Central memory CD8-positive, alpha-beta T cell (primary cell): ENCODE measurements at regions not wholly inside any gene's neighbourhood (a gene's known extent, or its start where the extent isn't known, plus 50 kb on each side); places are given as distances from the start of the nearest gene placed in this dataset.

ENCODE experiments used
- ATAC-seq: fragments of 150-1000 bp; cut with Tn5 transposase; replicated peaks from 2 replicates; pipeline ENCODE4 v1.10.0; 2022; ENCODE audit warnings: mild to moderate bottlenecking, moderate FRiP score, moderate number of reproducible peaks; ENCODE audit not compliant: poor library complexity, severe bottlenecking; ENCODE audit errors: extremely low read depth
- DNase-seq, 2 donors: peaks; one replicate each; pipeline ENCODE4 v3.0.0; 2021; ENCODE audit warnings: low spot score in 2 of 2
- H3K27ac Mint-ChIP-seq: one replicate; pipeline ENCODE4 v1.8.0; 2022; ENCODE audit warnings: low read depth, mild to moderate bottlenecking, moderate library complexity, mixed read lengths
- H3K27me3 Mint-ChIP-seq: one replicate; pipeline ENCODE4 v1.8.0; 2022; ENCODE audit warnings: mixed read lengths
- H3K36me3 Mint-ChIP-seq: one replicate; pipeline ENCODE4 v1.8.0; 2022; ENCODE audit warnings: mild to moderate bottlenecking, moderate library complexity, mixed read lengths; ENCODE audit not compliant: insufficient read depth
- H3K4me1 Mint-ChIP-seq: one replicate; pipeline ENCODE4 v1.8.0; 2022; ENCODE audit warnings: mixed read lengths
- H3K4me3 Mint-ChIP-seq: one replicate; pipeline ENCODE4 v1.8.0; 2022; ENCODE audit warnings: mild to moderate bottlenecking, moderate library complexity, mixed read lengths
- H3K9me3 Mint-ChIP-seq: one replicate; pipeline ENCODE4 v1.8.0; 2022; ENCODE audit warnings: mixed read lengths

DNA sequence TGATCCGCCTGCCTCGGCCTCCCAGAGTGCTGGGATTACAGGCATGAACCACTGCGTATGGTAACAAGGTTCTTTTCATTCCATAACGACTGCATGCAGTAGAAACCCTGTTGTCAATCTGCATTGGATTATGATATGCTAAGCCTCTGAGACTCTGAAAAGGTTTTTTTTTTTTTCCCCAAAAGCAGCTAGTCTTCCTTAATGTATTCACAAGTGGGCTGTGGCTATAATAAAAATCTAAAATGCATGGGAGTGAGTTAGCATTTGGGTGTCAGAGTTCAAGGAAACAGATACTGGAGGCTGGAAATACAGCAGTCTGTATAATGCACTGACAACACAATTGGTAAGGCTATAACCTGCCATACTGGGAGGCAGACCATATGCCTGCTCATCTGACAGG is 218.1 kb downstream of the NSUN3 start:
- no peaks in the 10 kb centered on the region for H3K36me3 Mint-ChIP-seq
- no peak overlapping the region for H3K27ac Mint-ChIP-seq
- no peaks in the 10 kb centered on the region for H3K4me1 Mint-ChIP-seq
- no peaks in the 10 kb centered on the region for H3K9me3 Mint-ChIP-seq
- ATAC-seq (no peak), DNase-seq (no peak)
- no peaks in the 10 kb centered on the region for H3K27me3 Mint-ChIP-seq
- no peak overlapping the region for H3K4me3 Mint-ChIP-seq

DNA sequence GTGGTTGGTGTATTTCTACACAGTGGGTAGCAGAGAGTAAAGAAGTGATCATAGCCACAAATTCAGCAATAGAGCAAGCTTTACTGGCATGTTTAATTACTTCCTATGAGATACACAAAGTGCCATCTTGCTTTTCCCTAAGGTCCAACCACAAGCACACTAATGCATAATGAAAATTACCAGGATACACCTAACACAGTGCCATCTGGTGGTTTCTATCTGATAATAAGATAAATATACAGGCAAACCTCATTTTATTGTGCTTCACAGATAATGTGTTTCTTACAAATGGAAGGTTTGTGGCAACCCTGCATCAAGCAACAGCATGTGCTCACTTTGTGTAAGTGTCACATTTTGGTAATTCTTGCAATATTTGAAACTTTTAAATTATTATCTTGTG is 223.0 kb downstream of the NSUN3 start:
- Mint-ChIP-seq H3K27me3 (no peaks in the 10 kb centered on the region), H3K4me1 (no peaks in the 10 kb centered on the region), H3K27ac (no peak overlapping the region), H3K9me3 (no peaks in the 10 kb centered on the region), H3K4me3 (no peak overlapping the region), H3K36me3 (no peaks in the 10 kb centered on the region)
- DNase-seq (no peak), ATAC-seq (no peak)

- Mint-ChIP-seq H3K4me1 (no peaks in the 10 kb centered on the region), H3K9me3 (peaks cover 4% of the 10 kb centered on the region)
Measured at GRCh38 chr3:94291686-94292085, 228.8 kb downstream of the NSUN3 start.

GRCh38 chr3:94292151-94292550 is 229.3 kb downstream of the NSUN3 start:
- no peak overlapping the region for H3K4me3 Mint-ChIP-seq

More at GRCh38 chr3:94291686-94292085, 228.8 kb downstream of the NSUN3 start:
- Mint-ChIP-seq H3K27me3 (no peaks in the 10 kb centered on the region), H3K27ac (no peak overlapping the region), H3K4me3 (no peak overlapping the region), H3K36me3 (no peaks in the 10 kb centered on the region)
- ATAC-seq (no peak), DNase-seq (no peak)

DNA sequence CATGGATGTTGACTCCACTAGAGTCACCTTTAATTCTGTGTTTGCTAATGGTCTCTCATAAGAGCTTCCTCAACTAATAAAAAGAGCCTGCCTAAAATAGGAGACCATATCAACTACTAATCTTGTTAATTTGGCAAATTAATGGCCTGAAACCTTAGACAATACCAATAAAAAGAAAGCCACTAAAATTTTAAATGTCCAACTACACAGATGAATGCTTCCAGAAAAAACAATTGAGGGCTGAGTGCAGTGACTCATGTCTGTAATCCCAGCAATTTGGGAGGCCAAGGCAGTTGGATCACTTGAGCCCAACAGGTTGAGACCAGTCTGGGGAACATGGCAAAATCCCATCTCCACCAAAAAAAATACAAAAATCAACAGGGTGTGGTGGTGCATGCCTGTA is 230.9 kb downstream of the NSUN3 start:
- Mint-ChIP-seq H3K4me3 (no peak overlapping the region), H3K27ac (no peak overlapping the region), H3K4me1 (no peaks in the 10 kb centered on the region), H3K27me3 (no peaks in the 10 kb centered on the region), H3K9me3 (peaks cover 7% of the 10 kb centered on the region), H3K36me3 (no peaks in the 10 kb centered on the region)
- ATAC-seq (no peak), DNase-seq (no peak)

More at GRCh38 chr3:94292151-94292550, 229.3 kb downstream of the NSUN3 start:
- Mint-ChIP-seq H3K9me3 (peaks cover 7% of the 10 kb centered on the region), H3K27ac (no peak overlapping the region), H3K4me1 (no peaks in the 10 kb centered on the region), H3K36me3 (no peaks in the 10 kb centered on the region), H3K27me3 (no peaks in the 10 kb centered on the region)
- DNase-seq (no peak), ATAC-seq (no peak)

DNA sequence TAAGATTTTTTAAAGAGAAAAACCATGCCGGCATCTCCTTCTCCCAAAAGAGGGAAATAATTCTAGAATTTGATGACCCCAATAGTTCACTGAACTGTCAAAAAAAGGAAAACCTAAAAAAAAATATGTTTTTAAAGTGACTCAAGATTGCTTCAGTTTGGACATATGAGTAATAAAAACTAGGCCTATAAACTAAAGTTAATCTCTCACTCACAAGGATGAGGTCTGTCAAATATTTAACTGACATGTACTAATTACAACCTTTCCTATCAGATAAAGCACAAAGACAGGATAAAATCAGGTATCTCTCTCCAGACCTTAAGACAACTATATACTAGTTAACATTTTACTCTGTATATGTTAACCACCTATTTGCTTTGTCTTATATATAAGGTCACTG is 231.9 kb downstream of the NSUN3 start:
- H3K36me3 Mint-ChIP-seq: no peaks in the 10 kb centered on the region
- no peak for ATAC-seq

GRCh38 chr3:94299716-94300115 is 236.9 kb downstream of the NSUN3 start:
- no peak for DNase-seq

More for the DNA sequence above, 231.9 kb downstream of the NSUN3 start:
- no peaks in the 10 kb centered on the region for H3K4me1 Mint-ChIP-seq
- H3K27ac Mint-ChIP-seq: no peak overlapping the region
- no peak for DNase-seq
- no peaks in the 10 kb centered on the region for H3K27me3 Mint-ChIP-seq
- H3K4me3 Mint-ChIP-seq: no peak overlapping the region
- H3K9me3 Mint-ChIP-seq: peaks cover 7% of the 10 kb centered on the region

GRCh38 chr3:94301366-94301765 is 238.5 kb downstream of the NSUN3 start:
- Mint-ChIP-seq H3K27me3 (no peaks in the 10 kb centered on the region), H3K9me3 (peaks cover 6% of the 10 kb centered on the region), H3K27ac (no peak overlapping the region), H3K4me3 (no peak overlapping the region), H3K36me3 (no peaks in the 10 kb centered on the region), H3K4me1 (no peaks in the 10 kb centered on the region)
- no peak for DNase-seq
- ATAC-seq: no peak

More at GRCh38 chr3:94299716-94300115, 236.9 kb downstream of the NSUN3 start:
- peaks cover 7% of the 10 kb centered on the region for H3K9me3 Mint-ChIP-seq
- H3K4me3 Mint-ChIP-seq: no peak overlapping the region
- no peak overlapping the region for H3K27ac Mint-ChIP-seq
- ATAC-seq: no peak
- no peaks in the 10 kb centered on the region for H3K36me3 Mint-ChIP-seq
- H3K27me3 Mint-ChIP-seq: no peaks in the 10 kb centered on the region
- no peaks in the 10 kb centered on the region for H3K4me1 Mint-ChIP-seq

DNA sequence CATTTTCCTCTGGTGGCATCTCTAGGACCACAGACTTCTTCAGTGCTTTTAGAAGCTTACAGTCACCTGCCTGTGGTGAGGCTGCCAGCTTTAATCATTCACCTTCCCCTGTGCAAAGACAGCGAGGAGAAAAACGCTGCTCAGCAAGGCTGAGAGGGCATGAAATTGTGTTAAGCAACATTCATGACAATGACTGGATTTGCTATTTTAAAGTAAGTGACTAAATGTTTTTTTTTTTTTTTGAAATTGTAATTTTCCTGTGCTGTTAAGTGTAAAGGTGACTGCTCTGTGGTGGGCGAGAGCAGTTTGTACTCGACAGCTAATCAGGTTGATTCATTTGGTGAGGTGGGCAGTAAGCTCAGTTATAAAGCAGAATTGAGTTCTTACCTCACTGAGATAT is 240.4 kb downstream of the NSUN3 start:
- Mint-ChIP-seq H3K27me3 (no peaks in the 10 kb centered on the region), H3K36me3 (no peaks in the 10 kb centered on the region), H3K4me1 (no peaks in the 10 kb centered on the region), H3K27ac (no peak overlapping the region), H3K9me3 (no peaks in the 10 kb centered on the region), H3K4me3 (no peak overlapping the region)
- DNase-seq (no peak), ATAC-seq (no peak)

DNA sequence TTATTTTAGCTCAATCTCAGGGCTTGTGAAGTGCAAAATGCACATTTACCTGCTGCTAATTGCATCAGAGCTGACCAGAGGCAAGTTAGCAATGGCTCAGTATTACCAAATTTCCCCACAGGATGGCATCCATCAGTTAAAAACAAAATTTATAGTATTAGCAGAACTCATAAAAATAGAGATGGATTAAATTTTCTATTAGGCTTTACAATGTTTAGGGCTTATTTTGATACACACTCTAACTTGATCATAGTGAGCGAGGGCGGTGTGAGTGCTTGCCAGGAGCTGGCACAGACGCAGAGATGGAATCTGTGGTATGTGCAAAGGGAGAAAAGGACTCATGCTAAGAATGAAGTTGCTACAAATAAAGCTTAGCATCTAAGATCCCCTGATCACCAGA is 241.0 kb downstream of the NSUN3 start:
- H3K27ac Mint-ChIP-seq: no peak overlapping the region
- ATAC-seq: no peak

GRCh38 chr3:94304954-94305353 is 242.1 kb downstream of the NSUN3 start:
- Mint-ChIP-seq H3K27ac (no peak overlapping the region), H3K4me3 (no peak overlapping the region), H3K27me3 (no peaks in the 10 kb centered on the region), H3K36me3 (no peaks in the 10 kb centered on the region), H3K9me3 (no peaks in the 10 kb centered on the region), H3K4me1 (no peaks in the 10 kb centered on the region)
- DNase-seq (no peak), ATAC-seq (no peak)

More for the DNA sequence above, 241.0 kb downstream of the NSUN3 start:
- Mint-ChIP-seq H3K27me3 (no peaks in the 10 kb centered on the region), H3K9me3 (no peaks in the 10 kb centered on the region), H3K4me3 (no peak overlapping the region), H3K36me3 (no peaks in the 10 kb centered on the region), H3K4me1 (no peaks in the 10 kb centered on the region)
- DNase-seq: no peak

DNA sequence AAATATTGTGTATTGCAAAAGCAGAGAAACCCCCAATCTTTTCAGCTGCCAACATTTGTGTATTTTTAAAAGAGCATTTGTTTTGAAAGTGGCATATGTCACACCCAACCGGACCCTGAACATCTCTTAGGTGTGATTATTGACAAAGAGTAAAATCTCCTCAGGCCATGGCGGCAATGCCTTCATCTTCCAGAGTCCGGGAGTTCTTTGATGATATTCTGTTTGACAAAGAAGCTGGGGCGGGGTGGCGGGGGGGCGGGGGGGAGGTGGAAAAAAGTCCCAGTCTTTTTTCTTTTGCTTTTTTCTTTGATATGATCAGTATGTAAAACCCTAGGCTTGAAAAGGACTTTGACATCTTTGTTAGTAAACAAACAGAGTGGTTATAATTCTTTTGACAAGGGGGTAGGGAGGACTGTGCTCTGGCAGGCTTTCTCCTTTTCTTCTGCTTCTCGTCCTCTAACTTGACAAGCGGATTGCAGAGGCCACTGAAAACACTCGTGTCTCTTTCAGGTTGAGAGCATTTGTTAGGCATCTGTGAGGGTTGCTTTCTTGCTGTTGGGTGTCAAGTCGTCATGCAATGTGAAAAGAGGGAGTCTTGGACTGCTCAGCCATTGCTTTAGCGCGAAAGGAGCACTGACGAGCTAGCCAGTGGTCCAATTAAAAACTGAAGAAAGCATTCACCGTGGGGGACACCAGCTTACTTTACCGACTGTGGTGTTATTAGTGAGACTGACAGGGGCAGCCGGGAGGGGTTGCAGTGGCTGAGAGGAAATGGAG is 243.2 kb downstream of the NSUN3 start:
- Mint-ChIP-seq H3K4me1 (no peaks in the 10 kb centered on the region), H3K27ac (no peak overlapping the region), H3K36me3 (no peaks in the 10 kb centered on the region), H3K4me3 (no peak overlapping the region), H3K9me3 (no peaks in the 10 kb centered on the region), H3K27me3 (no peaks in the 10 kb centered on the region)
- DNase-seq (no peak), ATAC-seq (no peak)

DNA sequence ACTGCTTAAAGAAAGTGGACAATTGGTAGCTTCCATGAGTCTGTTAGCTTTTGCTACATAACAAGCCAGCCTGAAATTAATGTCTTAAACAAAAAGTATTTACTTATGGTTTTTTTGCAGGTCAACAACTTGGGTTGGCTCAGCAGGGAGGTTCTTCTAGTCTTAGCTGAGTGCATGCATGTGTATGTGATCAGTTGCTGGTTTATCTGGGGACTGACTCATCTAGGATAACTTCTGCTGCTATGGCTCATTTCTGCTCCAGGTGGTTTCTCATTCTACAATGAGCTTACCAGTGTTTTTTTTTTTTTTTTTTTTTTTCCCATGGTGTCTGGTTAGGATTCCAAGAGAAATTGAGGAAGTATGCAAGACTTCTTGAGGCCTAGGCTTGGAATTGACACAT is 244.7 kb downstream of the NSUN3 start:
- Mint-ChIP-seq H3K4me3 (no peak overlapping the region), H3K27ac (no peak overlapping the region), H3K4me1 (no peaks in the 10 kb centered on the region), H3K36me3 (no peaks in the 10 kb centered on the region), H3K9me3 (no peaks in the 10 kb centered on the region), H3K27me3 (no peaks in the 10 kb centered on the region)
- no peak for DNase-seq
- ATAC-seq: no peak
